ENCODE measurements at regions not wholly inside any gene's neighbourhood (a gene's known extent, or its start where the extent isn't known, plus 50 kb on each side); places are given as distances from the start of the nearest gene placed in this dataset.

GRCh38 chr5:88613051-88613450 lies 269.9 kb downstream of the MEF2C start:
- no peak for TF ChIP-seq CTCF (IDR thresholded peaks at IDR 0.05; ENCODE audit: insufficient read depth, low read depth, low read length, missing control alignments)

GRCh38 chr5:88610586-88610985 lies 272.4 kb downstream of the MEF2C start:
- H3K4me3 ChIP-seq (ENCODE audit: low read length), result no peak overlapping the region
- DNase-seq (ENCODE audit: low read depth), result no peak
- no peak for TF ChIP-seq CTCF (IDR thresholded peaks at IDR 0.05; ENCODE audit: insufficient read depth, low read depth, low read length, missing control alignments)

More at GRCh38 chr5:88613051-88613450, 269.9 kb downstream of the MEF2C start:
- H3K4me3 ChIP-seq (ENCODE audit: low read length), result no peak overlapping the region
- DNase-seq (ENCODE audit: low read depth), result no peak

GRCh38 chr5:88607492-88607891 lies 275.5 kb downstream of the MEF2C start:
- no peak for TF ChIP-seq CTCF (IDR thresholded peaks at IDR 0.05; ENCODE audit: insufficient read depth, low read depth, low read length, missing control alignments)
- DNase-seq (ENCODE audit: low read depth), result no peak
- no peak overlapping the region for H3K4me3 ChIP-seq (ENCODE audit: low read length)

GRCh38 chr5:88606626-88607025 lies 276.4 kb downstream of the MEF2C start:
- TF ChIP-seq CTCF (IDR thresholded peaks at IDR 0.05; ENCODE audit: insufficient read depth, low read depth, low read length, missing control alignments), result no peak
- DNase-seq (ENCODE audit: low read depth), result no peak
- H3K4me3 ChIP-seq (ENCODE audit: low read length), result no peak overlapping the region

GRCh38 chr5:88606173-88606572 lies 276.8 kb downstream of the MEF2C start:
- H3K4me3 ChIP-seq (ENCODE audit: low read length), result no peak overlapping the region
- DNase-seq (ENCODE audit: low read depth), result no peak

GRCh38 chr5:88602584-88602983 lies 280.4 kb downstream of the MEF2C start:
- peak; percentile 34 for TF ChIP-seq CTCF (IDR thresholded peaks at IDR 0.05; ENCODE audit: insufficient read depth, low read depth, low read length, missing control alignments)
- DNase-seq (ENCODE audit: low read depth), result peak; percentile 9
- H3K4me3 ChIP-seq (ENCODE audit: low read length), result no peak overlapping the region

More at GRCh38 chr5:88606173-88606572, 276.8 kb downstream of the MEF2C start:
- no peak for TF ChIP-seq CTCF (IDR thresholded peaks at IDR 0.05; ENCODE audit: insufficient read depth, low read depth, low read length, missing control alignments)

- no peak for TF ChIP-seq CTCF (IDR thresholded peaks at IDR 0.05; ENCODE audit: insufficient read depth, low read depth, low read length, missing control alignments)
- DNase-seq (ENCODE audit: low read depth), result no peak
- H3K4me3 ChIP-seq (ENCODE audit: low read length), result no peak overlapping the region
These were observed 288.5 kb downstream of the MEF2C start for GRCh38 chr5:88594441-88594840.
